SK-N-SH treated with all-trans-retinoic acid at 6 μM for 48 hours (cell line): ENCODE measurements at regions not wholly inside any gene's neighbourhood (a gene's known extent, or its start where the extent isn't known, plus 50 kb on each side); places are given as distances from the start of the nearest gene placed in this dataset.
A peak's percentile ranks its signal among the peaks of the same experiment; 100 is the strongest.

Source experiments
- ATAC-seq: fragments of 200-7000 bp; cut with Tn5 transposase; 3 replicates; pipeline ENCODE4 v1.9.1; 2020; ENCODE audit warnings: mild to moderate bottlenecking, moderate library complexity
- ARNTL ChIP-seq: fragments of 450-650 bp; formaldehyde crosslinking; IDR thresholded peaks from 2 replicates; pipeline ENCODE4 v1.5.0; 2020; ENCODE audit warnings: low read depth, mild to moderate bottlenecking, moderate library complexity, borderline replicate concordance
- BACH2 ChIP-seq: fragments of 250-450 bp; sonication (Bioruptor Pico); IDR thresholded peaks from 2 replicates; pipeline ENCODE4 v1.9.0; 2021; ENCODE audit warnings: mild to moderate bottlenecking, borderline replicate concordance
- CSRNP3 ChIP-seq: fragments of 250-450 bp; sonication (Bioruptor Pico); IDR thresholded peaks from 2 replicates; pipeline ENCODE4 v1.5.1; 2021; ENCODE audit warnings: mild to moderate bottlenecking, moderate library complexity
- ESRRG ChIP-seq: fragments of 250-450 bp; sonication (Bioruptor Pico); IDR thresholded peaks from 2 replicates; pipeline ENCODE4 v1.6.1; 2021; ENCODE audit warnings: mild to moderate bottlenecking
- GLIS3 ChIP-seq: fragments of 250-450 bp; sonication (Bioruptor Pico); IDR thresholded peaks from 2 replicates; pipeline ENCODE4 v1.5.0; 2020; ENCODE audit warnings: mild to moderate bottlenecking, moderate library complexity
- ISL1 ChIP-seq: fragments of 250-450 bp; sonication (Bioruptor Pico); IDR thresholded peaks from 2 replicates; pipeline ENCODE4 v2.1.2; 2022; ENCODE audit warnings: mild to moderate bottlenecking, moderate library complexity
- OSR1 ChIP-seq: fragments of 250-450 bp; sonication (Bioruptor Pico); IDR thresholded peaks from 2 replicates; pipeline ENCODE4 v1.8.0; 2022; ENCODE audit warnings: moderate library complexity, mild to moderate bottlenecking, inconsistent platforms
- PATZ1 ChIP-seq: fragments of 250-450 bp; sonication (Bioruptor Pico); IDR thresholded peaks from 2 replicates; pipeline ENCODE4 v1.8.0; 2020; ENCODE audit warnings: mild to moderate bottlenecking, moderate library complexity, borderline replicate concordance
- POU6F1 ChIP-seq: fragments of 250-450 bp; sonication (Bioruptor Pico); IDR thresholded peaks from 2 replicates; pipeline ENCODE4 v1.8.0; 2021; ENCODE audit warnings: low read depth, mild to moderate bottlenecking, moderate library complexity, borderline replicate concordance
- PPARA ChIP-seq: fragments of 250-450 bp; sonication (Bioruptor Pico); IDR thresholded peaks from 2 replicates; pipeline ENCODE4 v1.5.0; 2020; ENCODE audit warnings: mild to moderate bottlenecking, borderline replicate concordance
- SNAI2 ChIP-seq: fragments of 250-450 bp; sonication (Bioruptor Pico); IDR thresholded peaks from 2 replicates; pipeline ENCODE4 v1.5.0; 2020; ENCODE audit warnings: mild to moderate bottlenecking, moderate library complexity
- TCF4 ChIP-seq: fragments of 250-450 bp; sonication (Bioruptor Pico); IDR thresholded peaks from 2 replicates; pipeline ENCODE4 v1.8.0; 2021; ENCODE audit warnings: mild to moderate bottlenecking, moderate library complexity, borderline replicate concordance
- TOX ChIP-seq: fragments of 250-450 bp; sonication (Bioruptor Pico); IDR thresholded peaks from 2 replicates; pipeline ENCODE4 v1.8.0; 2021; ENCODE audit warnings: mild to moderate bottlenecking, moderate library complexity, borderline replicate concordance
- TSHZ2 ChIP-seq: fragments of 250-450 bp; sonication (Bioruptor Pico); IDR thresholded peaks from 2 replicates; pipeline ENCODE4 v1.5.0; 2020; ENCODE audit warnings: mild to moderate bottlenecking, moderate library complexity
- ZC3H10 ChIP-seq: fragments of 250-450 bp; sonication (Bioruptor Pico); IDR thresholded peaks from 2 replicates; pipeline ENCODE4 v1.5.1; 2021; ENCODE audit warnings: mild to moderate bottlenecking, moderate library complexity
- ZFP3 ChIP-seq: fragments of 250-450 bp; sonication (Bioruptor Pico); IDR thresholded peaks from 2 replicates; pipeline ENCODE4 v1.5.0; 2020; ENCODE audit warnings: mild to moderate bottlenecking, moderate library complexity
- ZFP30 ChIP-seq: fragments of 450-650 bp; formaldehyde crosslinking; IDR thresholded peaks from 2 replicates; pipeline ENCODE4 v1.5.0; 2022; ENCODE audit warnings: mild to moderate bottlenecking, moderate library complexity
- ZNF565 ChIP-seq: fragments of 450-650 bp; formaldehyde crosslinking; conservative IDR thresholded peaks from 2 replicates; pipeline ENCODE4 v1.5.0; 2020; ENCODE audit warnings: low read depth, mild to moderate bottlenecking, moderate library complexity
- ZNF70 ChIP-seq: fragments of 450-650 bp; formaldehyde crosslinking; IDR thresholded peaks from 2 replicates; pipeline ENCODE4 v1.5.0; 2020; ENCODE audit warnings: mild to moderate bottlenecking, moderate library complexity
- ZNF8 ChIP-seq: fragments of 450-650 bp; formaldehyde crosslinking; IDR thresholded peaks from 2 replicates; pipeline ENCODE4 v1.5.0; 2020; ENCODE audit warnings: mild to moderate bottlenecking, moderate library complexity
- TF ChIP-seq, protein P1 (sequence below): fragments of 250-450 bp; sonication (Bioruptor Pico); IDR thresholded peaks from 2 replicates; pipeline ENCODE4 v1.5.1; 2020; ENCODE audit warnings: low read depth, mild to moderate bottlenecking, moderate library complexity

DNA sequence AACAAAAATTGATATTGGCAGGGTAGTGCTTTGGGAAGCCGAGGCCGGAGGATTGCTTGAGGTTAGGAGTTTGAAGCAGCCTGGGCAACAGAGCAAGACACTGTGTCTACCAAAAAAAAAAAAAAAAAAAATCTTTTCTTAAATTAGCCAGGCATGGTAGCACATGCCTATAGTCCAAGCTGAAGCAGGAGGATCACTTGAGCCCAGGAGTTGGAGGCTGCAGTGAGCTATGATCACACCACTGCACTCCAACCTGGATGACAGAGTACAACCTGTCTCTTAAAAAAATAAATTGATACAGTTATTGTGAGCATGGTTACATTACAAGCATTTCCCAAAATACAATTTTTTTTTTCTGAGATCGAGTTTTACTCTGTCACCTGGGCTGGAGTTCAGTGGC lies 59.4 kb upstream of the SVIL start (continued):
- no peak for TF ChIP-seq PATZ1 (CRISPR knock-in tag)

GRCh38 chr10:29692121-29692539 lies 57.4 kb upstream of the SVIL start:
- no peak for TF ChIP-seq POU6F1
- TF ChIP-seq ZC3H10 (CRISPR knock-in tag), result no peak
- no peak for TF ChIP-seq CSRNP3 (CRISPR knock-in tag)
- no peak for TF ChIP-seq ISL1 (CRISPR knock-in tag)
- no peak for TF ChIP-seq ARNTL (CRISPR knock-in tag)
- no peak for TF ChIP-seq TSHZ2 (CRISPR knock-in tag)
- no peak for TF ChIP-seq ZNF565 (CRISPR knock-in tag)
- no peak for TF ChIP-seq ZFP3 (CRISPR knock-in tag)
- TF ChIP-seq ESRRG (CRISPR knock-in tag), result no peak
- TF ChIP-seq PATZ1 (CRISPR knock-in tag), result no peak
- no peak for TF ChIP-seq SNAI2 (CRISPR knock-in tag)
- no peak for TF ChIP-seq BACH2 (CRISPR knock-in tag)
- TF ChIP-seq TCF4, result no peak
- TF ChIP-seq ZNF8 (CRISPR knock-in tag), result no peak
- no peak for TF ChIP-seq ZNF70 (CRISPR knock-in tag)
- ATAC-seq, result peak; percentile 10

DNA sequence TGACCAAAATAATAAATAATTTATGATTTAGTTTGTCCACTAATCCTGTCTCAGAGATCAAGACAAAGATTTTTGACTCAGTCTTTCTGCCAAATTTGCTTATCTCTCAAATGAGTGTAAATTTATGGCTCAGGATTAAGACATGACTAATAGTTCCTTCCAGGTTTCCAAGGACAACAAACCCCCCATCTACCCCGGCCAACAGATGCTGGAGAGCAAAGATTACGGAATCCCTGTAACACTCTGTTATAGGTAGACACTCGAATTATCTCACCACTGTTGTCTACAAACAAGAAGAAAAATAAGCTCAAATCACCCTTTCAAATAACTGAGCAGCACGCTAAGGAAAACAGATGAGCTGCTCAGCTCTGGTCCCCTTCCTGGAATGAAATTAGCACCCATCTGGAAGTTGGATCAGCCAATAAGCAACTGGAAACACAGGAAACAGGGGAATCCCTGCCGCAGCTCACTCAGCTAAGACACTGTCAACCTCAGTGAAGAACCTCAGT lies 56.8 kb upstream of the SVIL start:
- ATAC-seq, result peak; percentile 66
- no peak for TF ChIP-seq GLIS3
- peak; percentile 85 for TF ChIP-seq ISL1 (CRISPR knock-in tag)
- TF ChIP-seq ZFP30 (CRISPR knock-in tag), result no peak
- TF ChIP-seq OSR1 (CRISPR knock-in tag), result no peak
- TF ChIP-seq, all 23 proteins: peak for 1

DNA sequence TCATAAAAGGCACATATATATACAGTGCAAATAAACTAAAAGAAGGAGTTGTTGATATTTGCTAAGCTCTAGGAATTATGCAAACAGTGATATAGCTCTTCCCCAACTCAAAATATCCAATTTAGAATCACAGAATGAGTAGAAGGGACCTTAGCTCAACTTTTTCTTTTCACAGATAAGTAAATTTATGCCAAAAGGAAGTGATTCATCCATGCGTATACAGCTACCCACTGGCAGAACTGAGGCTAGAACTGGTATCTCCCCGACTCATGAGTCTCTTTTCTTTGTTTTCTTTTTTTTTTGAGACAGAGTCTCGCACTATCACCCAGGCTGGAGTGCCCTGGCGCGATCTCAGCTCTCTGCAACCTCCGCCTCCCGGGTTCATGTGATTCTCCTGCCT lies 54.2 kb upstream of the SVIL start:
- ATAC-seq, result peak; percentile 77
- TF ChIP-seq, protein P1, sequence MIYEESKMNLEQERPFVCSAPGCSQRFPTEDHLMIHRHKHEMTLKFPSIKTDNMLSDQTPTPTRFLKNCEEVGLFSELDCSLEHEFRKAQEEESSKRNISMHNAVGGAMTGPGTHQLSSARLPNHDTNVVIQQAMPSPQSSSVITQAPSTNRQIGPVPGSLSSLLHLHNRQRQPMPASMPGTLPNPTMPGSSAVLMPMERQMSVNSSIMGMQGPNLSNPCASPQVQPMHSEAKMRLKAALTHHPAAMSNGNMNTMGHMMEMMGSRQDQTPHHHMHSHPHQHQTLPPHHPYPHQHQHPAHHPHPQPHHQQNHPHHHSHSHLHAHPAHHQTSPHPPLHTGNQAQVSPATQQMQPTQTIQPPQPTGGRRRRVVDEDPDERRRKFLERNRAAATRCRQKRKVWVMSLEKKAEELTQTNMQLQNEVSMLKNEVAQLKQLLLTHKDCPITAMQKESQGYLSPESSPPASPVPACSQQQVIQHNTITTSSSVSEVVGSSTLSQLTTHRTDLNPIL, result no peak
- no peak for TF ChIP-seq ESRRG (CRISPR knock-in tag)
- TF ChIP-seq ZC3H10 (CRISPR knock-in tag), result no peak
- no peak for TF ChIP-seq BACH2 (CRISPR knock-in tag)
- TF ChIP-seq TCF4, result no peak
- TF ChIP-seq TOX (CRISPR knock-in tag), result no peak
- TF ChIP-seq GLIS3, result no peak
- TF ChIP-seq ZNF565 (CRISPR knock-in tag), result no peak
- TF ChIP-seq CSRNP3 (CRISPR knock-in tag), result no peak
- TF ChIP-seq ARNTL (CRISPR knock-in tag), result no peak
- TF ChIP-seq ZFP30 (CRISPR knock-in tag), result no peak
- TF ChIP-seq PATZ1 (CRISPR knock-in tag), result no peak
- TF ChIP-seq PPARA (CRISPR knock-in tag), result no peak
